ENCODE measurements at regions not wholly inside any gene's neighbourhood (a gene's known extent, or its start where the extent isn't known, plus 50 kb on each side); places are given as distances from the start of the nearest gene placed in this dataset.
A peak's percentile ranks its signal among the peaks of the same experiment; 100 is the strongest.

- no peak for DNase-seq (ENCODE audit: low spot score)
Measured at GRCh38 chr12:115574826-115575225, 702.7 kb downstream of the MED13L start.

GRCh38 chr12:115572440-115572839, 705.1 kb downstream of the MED13L start:
- DNase-seq (ENCODE audit: low spot score) = peak; percentile 1

- no peak for DNase-seq (ENCODE audit: low spot score)
Measured at GRCh38 chr12:115571446-115571845, 706.0 kb downstream of the MED13L start.

- DNase-seq (ENCODE audit: low spot score) = no peak
Measured at GRCh38 chr12:115571027-115571426, 706.5 kb downstream of the MED13L start.

- DNase-seq (ENCODE audit: low spot score) = no peak
Measured at GRCh38 chr12:115570069-115570777, 707.3 kb downstream of the MED13L start.

GRCh38 chr12:115569345-115570068, 708.0 kb downstream of the MED13L start:
- DNase-seq (ENCODE audit: low spot score) = no peak

- DNase-seq (ENCODE audit: low spot score) = no peak
Measured at GRCh38 chr12:115558281-115558680, 719.2 kb downstream of the MED13L start.

GRCh38 chr12:115553622-115554021, 723.9 kb downstream of the MED13L start:
- no peak for DNase-seq (ENCODE audit: low spot score)

- DNase-seq (ENCODE audit: low spot score) = no peak
Measured at GRCh38 chr12:115543269-115543668, 734.2 kb downstream of the MED13L start.

- DNase-seq (ENCODE audit: low spot score) = no peak
Measured at GRCh38 chr12:115542656-115543055, 734.8 kb downstream of the MED13L start.

GRCh38 chr12:115541891-115542421, 735.5 kb downstream of the MED13L start:
- no peak for DNase-seq (ENCODE audit: low spot score)

- no peak for DNase-seq (ENCODE audit: low spot score)
Measured at GRCh38 chr12:115528466-115528865, 749.0 kb downstream of the MED13L start.

- peak; percentile 5 for DNase-seq (ENCODE audit: low spot score)
Measured at GRCh38 chr12:115521771-115522409, 755.6 kb downstream of the MED13L start.

- no peak for DNase-seq (ENCODE audit: low spot score)
Measured at GRCh38 chr12:115519887-115520286, 757.6 kb downstream of the MED13L start.

GRCh38 chr12:115519359-115519758, 758.1 kb downstream of the MED13L start:
- DNase-seq (ENCODE audit: low spot score) = no peak

- DNase-seq (ENCODE audit: low spot score) = no peak
Measured at GRCh38 chr12:115517913-115518312, 759.6 kb downstream of the MED13L start.

GRCh38 chr12:115511986-115512711, 765.3 kb downstream of the MED13L start:
- DNase-seq (ENCODE audit: low spot score) = no peak

GRCh38 chr12:115511305-115511704, 766.2 kb downstream of the MED13L start:
- DNase-seq (ENCODE audit: low spot score) = no peak

GRCh38 chr12:115508990-115509389, 768.5 kb downstream of the MED13L start:
- no peak for DNase-seq (ENCODE audit: low spot score)

- DNase-seq (ENCODE audit: low spot score) = no peak
Measured at GRCh38 chr12:115507951-115508722, 769.4 kb downstream of the MED13L start.

- DNase-seq (ENCODE audit: low spot score) = no peak
Measured at GRCh38 chr12:115507560-115507889, 770.0 kb downstream of the MED13L start.
